HG02970 (cell line): ENCODE measurements at regions not wholly inside any gene's neighbourhood (a gene's known extent, or its start where the extent isn't known, plus 50 kb on each side); places are given as distances from the start of the nearest gene placed in this dataset.

Source experiments
- ATAC-seq: cut with Tn5 transposase; IDR thresholded peaks from one replicate; pipeline ENCODE4 v1.9.1; 2021; ENCODE audit warnings: mild to moderate bottlenecking, moderate library complexity, moderate number of reproducible peaks; ENCODE audit not compliant: unreplicated experiment, low FRiP score

- no peak for ATAC-seq
Observed at GRCh38 chr11:128234143-128234542, 353.2 kb downstream of the ETS1 start.

DNA sequence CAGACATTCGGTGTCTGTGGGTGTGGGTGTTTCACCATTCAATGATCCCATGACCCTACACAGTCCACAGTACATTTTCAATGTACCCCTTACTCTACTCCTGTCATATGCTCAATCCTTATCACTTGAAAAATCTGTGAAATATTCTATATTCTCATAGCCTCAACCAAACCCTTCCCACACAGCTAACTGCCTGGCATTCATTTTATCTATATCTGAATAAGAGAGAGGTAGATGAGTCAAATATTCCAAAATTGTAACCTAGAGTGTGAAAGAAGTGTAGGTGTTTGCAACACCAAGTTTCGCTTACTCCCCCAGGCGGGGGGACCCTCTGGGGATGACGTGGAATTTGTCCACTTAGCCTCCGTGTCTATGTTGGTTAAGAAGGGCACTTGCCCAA, 354.8 kb downstream of the ETS1 start:
- ATAC-seq = no peak

DNA sequence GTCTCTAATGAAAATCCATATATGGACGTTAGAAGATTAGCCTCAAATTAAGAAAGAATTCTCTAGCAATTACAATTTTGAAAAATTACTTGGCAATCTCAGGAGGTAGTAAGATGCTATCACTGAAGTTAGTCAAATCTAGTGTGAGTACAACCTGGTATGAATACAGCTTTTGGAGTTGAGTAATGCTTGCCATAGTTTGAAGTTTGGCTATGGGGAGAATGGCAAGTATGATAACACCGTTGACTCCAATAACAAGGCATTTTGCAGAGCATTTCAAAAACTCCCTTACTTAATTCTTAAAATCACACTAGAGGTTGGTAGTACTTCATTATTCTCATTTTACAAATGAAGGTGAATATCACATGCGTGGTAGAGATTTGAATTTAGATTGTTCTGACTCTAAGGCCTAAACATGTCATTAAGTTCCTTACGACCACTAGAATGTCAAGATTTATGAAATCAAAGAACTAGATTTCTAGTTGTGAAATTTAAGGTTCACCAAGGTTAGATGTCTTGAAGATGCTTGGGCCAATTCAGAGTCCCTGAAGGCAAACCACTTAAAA, 355.4 kb downstream of the ETS1 start:
- no peak for ATAC-seq

DNA sequence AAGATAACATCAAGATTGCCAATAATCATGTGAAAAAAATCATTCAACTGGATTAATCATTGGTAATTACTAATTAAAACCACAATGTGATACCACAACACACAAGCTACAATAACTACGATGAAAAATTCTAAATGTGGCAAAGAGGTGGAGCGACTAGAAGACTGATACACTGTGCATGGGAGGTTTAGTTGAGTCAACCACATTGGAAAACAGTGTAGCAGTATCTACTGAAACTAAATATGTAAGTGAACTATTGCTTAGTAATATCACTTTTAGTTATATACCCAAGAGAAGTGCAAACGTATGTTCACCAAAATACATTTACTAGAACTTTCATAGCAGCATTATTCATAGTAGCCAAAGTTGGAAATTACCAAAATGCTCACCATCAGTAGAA, 359.9 kb downstream of the ETS1 start:
- no peak for ATAC-seq

DNA sequence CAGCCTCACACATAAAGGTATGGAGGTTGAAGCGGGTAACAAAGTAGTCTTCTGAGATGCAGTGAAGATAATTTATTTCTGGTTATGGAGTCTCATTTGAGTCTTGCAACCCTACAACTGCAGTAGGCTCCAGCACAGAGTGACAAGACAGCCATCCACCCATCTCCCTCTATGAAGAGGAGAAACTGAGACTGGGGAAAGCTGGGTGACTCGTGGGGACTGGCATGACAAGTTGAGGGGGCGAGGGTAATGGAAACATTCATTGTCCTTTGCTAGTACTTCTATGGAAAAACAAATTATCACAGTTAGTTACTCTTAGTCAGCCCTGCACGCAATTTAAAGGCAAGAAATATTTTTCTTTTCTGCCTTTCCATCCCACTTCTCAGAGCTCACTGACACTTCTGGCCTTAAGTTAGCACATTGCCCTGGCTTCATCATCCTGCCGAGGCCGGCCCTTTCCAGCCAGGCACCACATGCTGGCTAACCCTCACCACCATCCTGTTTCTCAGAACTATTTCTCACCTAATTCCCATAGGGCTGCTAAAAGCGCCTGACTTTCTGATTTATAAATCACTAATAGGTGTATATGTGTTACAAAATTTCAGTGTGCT, 361.1 kb downstream of the ETS1 start:
- no peak for ATAC-seq

DNA sequence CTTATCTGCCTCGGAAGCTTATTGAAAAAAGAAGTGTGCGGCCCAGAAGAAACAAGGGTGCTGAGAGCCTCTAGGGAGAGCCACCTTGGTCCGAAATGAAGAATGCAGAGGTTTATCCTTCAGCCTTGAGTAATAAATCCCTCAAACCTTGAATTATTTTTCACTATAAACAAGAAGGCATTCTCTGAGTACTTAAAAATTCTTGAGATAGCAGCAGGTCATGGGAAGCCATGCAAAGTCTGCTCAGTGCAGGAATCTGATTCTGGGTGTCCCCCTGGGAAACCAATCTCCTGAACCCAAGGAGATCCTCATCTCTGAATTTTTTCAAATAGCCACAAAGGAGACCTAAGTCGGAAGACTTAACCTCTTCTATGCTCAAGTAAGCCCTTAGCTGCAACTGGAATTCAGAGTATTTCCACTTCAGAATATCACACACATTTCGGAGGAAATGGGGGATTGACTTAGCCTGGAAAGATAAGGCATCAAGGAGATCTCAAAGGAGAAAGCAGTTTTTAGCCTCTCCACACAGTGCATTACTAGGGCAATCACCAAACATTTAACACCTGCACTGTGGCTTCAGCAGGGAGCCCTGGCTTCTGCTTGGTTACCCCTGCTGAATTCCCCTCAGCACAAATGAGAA, 365.0 kb downstream of the ETS1 start:
- ATAC-seq = no peak

GRCh38 chr11:128219731-128220120, 367.6 kb downstream of the ETS1 start:
- no peak for ATAC-seq

- ATAC-seq = no peak
Observed at GRCh38 chr11:128216198-128216597, 371.2 kb downstream of the ETS1 start.

GRCh38 chr11:128215238-128215882, 372.0 kb downstream of the ETS1 start:
- no peak for ATAC-seq

- no peak for ATAC-seq
Observed at GRCh38 chr11:128214263-128214662, 373.1 kb downstream of the ETS1 start.

DNA sequence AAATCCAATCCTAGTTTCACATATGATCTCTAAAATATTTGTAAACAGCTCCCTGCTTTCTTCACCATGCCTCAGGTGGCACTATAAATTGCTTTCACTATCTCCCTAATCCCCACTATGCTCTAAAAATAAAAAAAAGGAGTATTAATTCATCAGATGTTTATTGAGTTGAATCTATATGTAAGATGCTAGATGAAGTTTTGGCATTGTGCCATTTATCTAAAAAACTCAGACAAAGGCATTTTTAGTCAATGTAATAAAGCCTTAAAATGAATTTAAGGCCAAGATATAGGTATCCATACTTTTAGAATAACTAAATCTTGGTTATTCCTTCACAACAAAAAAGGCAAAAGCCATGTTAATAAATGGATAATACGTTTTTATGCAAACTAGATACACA, 373.9 kb downstream of the ETS1 start:
- no peak for ATAC-seq

GRCh38 chr11:128212324-128212723, 375.0 kb downstream of the ETS1 start:
- no peak for ATAC-seq

GRCh38 chr11:128210148-128210940, 377.0 kb downstream of the ETS1 start:
- no peak for ATAC-seq

GRCh38 chr11:128209138-128209435, 378.3 kb downstream of the ETS1 start:
- ATAC-seq = no peak

DNA sequence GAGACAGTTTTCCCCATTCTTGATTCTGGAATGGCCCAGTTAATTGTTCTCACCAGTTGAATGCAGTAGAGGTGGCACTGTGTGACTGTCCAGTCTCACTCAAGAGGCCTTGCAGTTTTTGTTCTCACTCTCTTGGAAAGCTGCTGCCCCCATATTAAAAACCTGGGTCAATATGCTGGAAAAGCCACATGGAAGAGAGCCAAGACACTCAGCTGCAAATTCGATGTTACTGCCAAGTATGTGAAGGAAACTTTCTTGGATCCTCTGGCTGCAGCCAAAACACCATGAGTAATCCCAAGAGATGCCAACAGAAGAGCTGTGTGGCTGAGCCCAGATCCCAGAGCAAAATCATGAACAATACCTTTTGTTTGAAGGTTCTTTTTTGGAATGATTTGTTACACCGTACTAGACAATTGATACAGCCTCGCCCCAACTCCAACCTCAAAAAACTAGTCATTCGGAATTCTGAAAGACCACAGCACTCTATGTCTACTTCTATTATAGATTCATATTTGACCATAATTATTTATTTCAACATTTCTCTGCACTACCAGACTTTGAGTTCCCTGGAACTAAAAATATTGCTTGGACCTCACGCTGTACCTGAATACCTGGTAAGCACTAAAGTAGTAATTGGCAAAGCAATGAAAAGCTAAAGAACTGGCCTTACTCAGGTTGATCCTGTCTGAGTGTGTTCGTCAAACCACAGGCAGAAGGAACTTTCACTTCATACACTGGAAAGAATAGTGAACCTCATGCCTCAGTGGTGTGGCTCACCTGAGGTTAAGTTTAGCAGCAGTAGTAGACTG, 378.8 kb downstream of the ETS1 start:
- no peak for ATAC-seq

DNA sequence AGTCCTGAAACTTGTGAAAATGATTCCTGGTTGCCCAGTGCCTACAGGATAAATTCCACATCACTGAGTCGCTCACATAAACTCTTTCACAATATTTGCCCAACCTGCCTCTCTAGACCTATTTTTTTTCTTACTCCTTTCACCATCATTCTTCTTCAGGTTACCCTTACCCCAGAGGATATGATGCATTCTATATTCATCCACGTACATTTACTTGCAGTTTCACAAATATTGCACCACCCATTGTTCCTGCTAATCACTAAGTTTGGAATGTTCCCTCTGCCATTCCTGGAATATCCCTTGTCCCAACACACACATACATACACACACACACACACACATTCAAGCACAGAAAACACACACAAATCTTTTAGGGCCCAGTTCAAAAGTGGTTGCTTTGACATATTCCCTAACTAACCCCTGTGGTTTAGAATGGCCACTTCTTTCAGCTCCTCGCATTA, 379.5 kb downstream of the ETS1 start:
- ATAC-seq = no peak

GRCh38 chr11:128206461-128206860, 380.9 kb downstream of the ETS1 start:
- no peak for ATAC-seq

DNA sequence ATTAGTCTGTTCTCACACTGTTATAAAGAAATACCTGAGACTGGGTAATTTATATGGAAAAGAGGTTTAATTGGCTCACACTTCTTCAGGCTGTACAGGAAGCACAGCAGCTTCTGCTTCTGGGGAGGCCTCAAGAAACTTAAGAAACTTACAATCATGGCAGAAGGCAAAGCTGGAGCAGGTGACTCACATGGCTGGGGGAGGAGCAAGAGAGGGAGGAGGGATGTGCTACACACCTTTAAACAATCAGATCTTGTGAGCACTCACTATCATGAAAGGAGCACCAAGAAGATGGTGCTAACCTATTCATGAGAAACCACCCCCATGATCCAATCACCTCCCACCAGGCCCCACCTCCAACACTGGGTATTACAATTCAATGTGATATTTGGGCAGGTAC, 381.6 kb downstream of the ETS1 start:
- no peak for ATAC-seq

DNA sequence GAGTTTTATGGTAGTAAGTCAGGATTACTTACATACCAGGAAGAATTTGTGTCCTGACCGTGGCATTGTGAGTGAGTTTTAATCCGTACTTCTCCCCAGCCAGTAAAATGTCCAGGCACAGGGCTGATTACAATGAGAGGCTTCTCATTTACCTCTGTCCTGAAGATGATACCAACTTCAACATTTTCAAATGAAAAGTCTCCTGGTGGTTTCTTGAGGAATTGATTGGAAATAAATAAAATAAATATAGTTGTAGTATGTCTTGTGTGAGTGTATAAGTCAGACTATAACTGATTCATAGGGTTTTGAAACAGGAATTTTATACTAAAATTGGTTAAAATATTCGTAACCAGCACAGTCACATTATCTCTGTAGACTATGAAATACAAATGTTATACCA, 382.5 kb downstream of the ETS1 start:
- ATAC-seq = no peak

DNA sequence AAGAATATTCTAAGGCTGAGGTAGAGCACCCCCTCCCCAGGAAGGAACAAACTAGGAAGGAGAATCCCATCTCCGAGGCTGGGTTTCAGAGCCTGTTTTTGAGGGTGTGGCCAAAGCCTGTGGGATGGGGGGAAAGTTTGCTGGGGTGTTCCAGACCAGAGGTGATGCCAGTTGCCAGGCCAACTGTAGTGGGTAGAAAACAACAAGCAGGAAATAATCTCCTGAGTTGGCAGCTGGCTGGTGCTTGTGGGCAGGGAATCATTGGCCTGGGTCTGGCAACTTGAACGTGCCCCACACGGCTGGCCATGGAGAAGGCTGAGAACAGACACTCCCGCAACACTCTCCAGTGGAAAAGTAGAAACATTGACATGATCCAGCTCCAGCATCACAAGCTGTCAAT, 385.6 kb downstream of the ETS1 start:
- no peak for ATAC-seq
